ENCODE measurements at regions not wholly inside any gene's neighbourhood (a gene's known extent, or its start where the extent isn't known, plus 50 kb on each side); places are given as distances from the start of the nearest gene placed in this dataset.
"Not testable (repeated sequence)": the region's sequence is repeated elsewhere in the genome, so short reads cannot be mapped to it uniquely, and the experiment has no call there.

DNA sequence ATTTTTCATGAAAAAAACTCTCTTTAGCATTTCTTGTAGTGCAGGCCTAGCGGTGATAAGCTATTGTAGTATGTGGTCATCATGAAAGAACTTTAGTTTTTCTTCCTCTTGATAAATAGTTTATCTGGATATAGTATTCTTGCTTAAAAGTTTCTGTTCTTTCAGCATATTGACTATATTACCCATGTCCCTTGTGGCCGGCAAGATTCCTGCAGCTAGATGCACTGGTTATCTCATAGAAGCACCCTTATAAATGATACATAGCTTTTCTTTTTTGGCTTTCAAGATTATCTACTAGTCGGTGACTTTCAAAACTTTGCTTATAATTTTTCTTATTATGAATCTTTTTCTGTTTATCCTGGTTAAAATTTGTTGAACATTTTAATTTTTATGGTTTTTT lies 234.8 kb downstream of the ALG10 start:
- FAIRE-seq, result no peak
- Histone ChIP-seq H3K36me3 (ENCODE audit: control insufficient read depth, insufficient read depth, low read length) (no peaks in the 10 kb centered on the region), H3K4me3 (ENCODE audit: low read depth, low read length) (no peak overlapping the region), H3K27me3 (ENCODE audit: control insufficient read depth, insufficient read depth, low read length) (no peaks in the 10 kb centered on the region)
- TF ChIP-seq, protein P1, sequence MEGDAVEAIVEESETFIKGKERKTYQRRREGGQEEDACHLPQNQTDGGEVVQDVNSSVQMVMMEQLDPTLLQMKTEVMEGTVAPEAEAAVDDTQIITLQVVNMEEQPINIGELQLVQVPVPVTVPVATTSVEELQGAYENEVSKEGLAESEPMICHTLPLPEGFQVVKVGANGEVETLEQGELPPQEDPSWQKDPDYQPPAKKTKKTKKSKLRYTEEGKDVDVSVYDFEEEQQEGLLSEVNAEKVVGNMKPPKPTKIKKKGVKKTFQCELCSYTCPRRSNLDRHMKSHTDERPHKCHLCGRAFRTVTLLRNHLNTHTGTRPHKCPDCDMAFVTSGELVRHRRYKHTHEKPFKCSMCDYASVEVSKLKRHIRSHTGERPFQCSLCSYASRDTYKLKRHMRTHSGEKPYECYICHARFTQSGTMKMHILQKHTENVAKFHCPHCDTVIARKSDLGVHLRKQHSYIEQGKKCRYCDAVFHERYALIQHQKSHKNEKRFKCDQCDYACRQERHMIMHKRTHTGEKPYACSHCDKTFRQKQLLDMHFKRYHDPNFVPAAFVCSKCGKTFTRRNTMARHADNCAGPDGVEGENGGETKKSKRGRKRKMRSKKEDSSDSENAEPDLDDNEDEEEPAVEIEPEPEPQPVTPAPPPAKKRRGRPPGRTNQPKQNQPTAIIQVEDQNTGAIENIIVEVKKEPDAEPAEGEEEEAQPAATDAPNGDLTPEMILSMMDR (IDR thresholded peaks at IDR 0.05; ENCODE audit: insufficient read depth, low read length, severe bottlenecking), result no peak
- no peak for DNase-seq (ENCODE audit: low read depth)

DNA sequence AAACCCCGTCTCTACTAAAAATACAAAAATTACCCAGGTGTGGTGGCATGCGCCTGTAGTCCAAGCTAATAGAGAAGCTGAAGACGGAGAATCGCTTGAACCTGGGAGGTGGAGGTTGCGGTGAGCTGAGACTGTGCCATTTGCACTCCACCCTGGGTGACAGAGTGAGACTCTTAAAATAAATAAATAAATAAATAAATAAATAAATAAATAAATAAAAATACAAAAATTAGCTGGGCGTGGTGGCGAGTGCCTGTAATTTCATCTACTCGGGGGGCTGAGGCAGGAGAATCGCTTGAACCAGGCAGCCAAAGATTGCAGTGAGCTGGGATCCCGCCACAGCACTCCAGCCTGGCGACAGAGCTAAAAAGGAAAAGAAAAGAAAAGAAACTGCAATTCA lies 239.8 kb downstream of the ALG10 start:
- DNase-seq (ENCODE audit: low read depth), result not testable (repeated sequence)

DNA sequence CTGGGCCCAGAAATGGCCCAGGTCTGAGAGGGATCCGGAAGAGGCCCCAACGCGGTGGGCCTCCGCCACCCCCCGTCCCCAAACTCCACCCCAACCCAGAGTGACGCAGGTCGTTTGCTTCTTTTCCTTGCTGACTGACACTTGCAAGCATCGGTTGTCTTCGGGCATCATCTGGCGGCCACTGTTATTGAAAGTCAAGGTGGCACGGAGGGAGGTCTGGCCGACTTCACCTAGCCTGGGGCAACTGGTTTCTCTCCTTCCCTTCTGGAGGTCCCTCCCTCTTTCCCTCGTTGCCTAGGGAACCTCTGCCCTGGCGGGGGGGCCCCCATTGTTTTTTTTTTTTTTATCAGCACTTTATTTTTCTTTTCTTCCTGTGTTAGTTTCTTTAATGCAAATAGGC lies 241.8 kb downstream of the ALG10 start:
- no peaks in the 10 kb centered on the region for H3K36me3 ChIP-seq (ENCODE audit: control insufficient read depth, insufficient read depth, low read length)
- DNase-seq (ENCODE audit: low read depth), result no peak
- no peaks in the 10 kb centered on the region for H3K27me3 ChIP-seq (ENCODE audit: control insufficient read depth, insufficient read depth, low read length)
- TF ChIP-seq, protein P1 (IDR thresholded peaks at IDR 0.05; ENCODE audit: insufficient read depth, low read length, severe bottlenecking), result no peak
- FAIRE-seq, result peak; percentile 99
- no peak overlapping the region for H3K4me3 ChIP-seq (ENCODE audit: low read depth, low read length)

More for the DNA sequence above, 239.8 kb downstream of the ALG10 start:
- FAIRE-seq; H3K4me3 ChIP-seq (ENCODE audit: low read depth, low read length); H3K27me3 ChIP-seq (ENCODE audit: control insufficient read depth, insufficient read depth, low read length); H3K36me3 ChIP-seq (ENCODE audit: control insufficient read depth, insufficient read depth, low read length): not testable (repeated sequence)

DNA sequence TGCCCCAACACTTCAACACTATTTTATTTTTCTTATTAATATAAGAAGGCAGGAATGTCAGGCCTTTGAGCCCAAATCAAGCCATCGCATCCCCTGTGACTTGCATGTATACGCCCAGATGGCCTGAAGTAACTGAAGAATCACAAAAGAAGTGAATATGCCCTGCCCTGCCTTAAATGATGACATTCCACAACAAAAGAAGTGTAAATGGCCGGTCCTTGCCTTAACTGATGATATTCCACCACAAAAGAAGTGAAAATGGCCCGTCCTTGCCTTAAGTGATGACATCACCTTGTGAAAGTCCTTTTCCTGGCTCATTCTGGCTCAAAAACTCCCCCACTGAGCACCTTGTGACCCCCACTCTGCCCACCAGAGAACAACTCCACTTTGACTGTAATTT lies 251.4 kb downstream of the ALG10 start:
- FAIRE-seq, result not testable (repeated sequence)

DNA sequence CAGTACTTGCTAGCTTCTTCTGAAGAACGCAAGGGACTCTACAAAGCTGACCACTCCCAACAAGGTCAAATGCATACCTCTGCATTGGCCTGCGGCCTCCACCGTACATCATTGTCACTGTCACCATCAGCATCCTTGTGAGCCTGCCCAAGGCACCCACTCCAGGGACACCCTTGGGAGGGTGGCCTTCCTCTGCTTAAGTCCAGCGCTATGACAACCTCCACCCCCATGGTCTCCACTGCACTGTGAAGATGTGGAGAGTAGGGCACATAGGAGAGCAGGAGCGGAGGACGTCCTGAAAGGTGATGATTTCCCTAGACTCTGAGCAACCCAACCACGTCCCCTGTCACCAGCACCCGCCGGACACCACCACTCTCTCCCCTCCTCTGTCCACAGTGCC lies 252.8 kb downstream of the ALG10 start:
- TF ChIP-seq, protein P1 (IDR thresholded peaks at IDR 0.05; ENCODE audit: insufficient read depth, low read length, severe bottlenecking), result no peak
- H3K27me3 ChIP-seq (ENCODE audit: control insufficient read depth, insufficient read depth, low read length), result no peaks in the 10 kb centered on the region
- H3K36me3 ChIP-seq (ENCODE audit: control insufficient read depth, insufficient read depth, low read length), result no peaks in the 10 kb centered on the region
- H3K4me3 ChIP-seq (ENCODE audit: low read depth, low read length), result no peak overlapping the region
- DNase-seq (ENCODE audit: low read depth), result no peak
- FAIRE-seq, result peak; percentile 43

More for the DNA sequence above, 251.4 kb downstream of the ALG10 start:
- not testable (repeated sequence) for H3K27me3 ChIP-seq (ENCODE audit: control insufficient read depth, insufficient read depth, low read length); H3K36me3 ChIP-seq (ENCODE audit: control insufficient read depth, insufficient read depth, low read length); H3K4me3 ChIP-seq (ENCODE audit: low read depth, low read length); DNase-seq (ENCODE audit: low read depth)

DNA sequence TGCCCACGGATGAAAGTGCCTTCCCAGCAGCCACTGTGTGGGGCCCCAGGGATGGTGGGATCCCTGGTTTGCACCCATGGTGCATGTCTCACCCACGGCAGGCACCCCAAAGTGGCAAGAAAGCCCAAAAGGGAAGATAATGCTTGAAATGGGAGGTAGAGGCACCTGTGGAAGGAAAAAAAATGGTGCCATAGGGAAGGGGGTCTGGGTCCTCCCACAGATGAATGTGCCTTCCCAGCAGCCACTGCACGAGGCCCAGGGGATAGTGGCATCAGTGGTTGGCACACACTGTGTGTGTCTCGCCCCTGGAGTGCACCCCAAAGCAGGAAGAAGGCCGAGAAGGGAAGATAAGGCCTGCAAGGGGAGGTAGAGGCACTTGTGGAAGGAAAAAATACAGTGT lies 264.2 kb downstream of the ALG10 start:
- H3K36me3 ChIP-seq (ENCODE audit: control insufficient read depth, insufficient read depth, low read length), result no peaks in the 10 kb centered on the region
- H3K27me3 ChIP-seq (ENCODE audit: control insufficient read depth, insufficient read depth, low read length), result no peaks in the 10 kb centered on the region
- DNase-seq (ENCODE audit: low read depth) (no peak), FAIRE-seq (no peak)
- TF ChIP-seq, protein P1 (IDR thresholded peaks at IDR 0.05; ENCODE audit: insufficient read depth, low read length, severe bottlenecking), result no peak
- H3K4me3 ChIP-seq (ENCODE audit: low read depth, low read length), result no peak overlapping the region

DNA sequence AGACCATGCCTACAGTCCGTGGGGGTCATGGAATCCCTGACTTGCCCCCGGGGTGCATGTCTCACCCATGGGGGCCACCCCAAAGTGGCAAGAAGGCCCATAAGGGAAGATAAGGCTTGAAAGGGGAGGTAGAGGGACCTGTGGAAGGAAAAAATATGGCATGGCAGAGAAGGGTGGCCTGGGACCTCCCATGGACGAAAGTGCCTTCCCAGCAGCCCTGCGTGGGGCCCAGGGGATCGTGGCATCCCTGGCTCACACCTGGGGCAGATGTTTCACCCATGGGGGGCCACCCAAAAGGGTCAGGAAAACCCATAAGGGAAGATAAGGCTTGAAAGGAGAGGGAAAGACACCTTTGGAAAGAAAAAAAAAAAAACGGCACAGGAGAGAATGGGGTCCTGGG lies 264.6 kb downstream of the ALG10 start:
- TF ChIP-seq, protein P1 (IDR thresholded peaks at IDR 0.05; ENCODE audit: insufficient read depth, low read length, severe bottlenecking), result no peak
- no peak for DNase-seq (ENCODE audit: low read depth)
- H3K36me3 ChIP-seq (ENCODE audit: control insufficient read depth, insufficient read depth, low read length), result no peaks in the 10 kb centered on the region
- no peak for FAIRE-seq
- H3K4me3 ChIP-seq (ENCODE audit: low read depth, low read length), result no peak overlapping the region
- no peaks in the 10 kb centered on the region for H3K27me3 ChIP-seq (ENCODE audit: control insufficient read depth, insufficient read depth, low read length)
